GM12892 (cell line): ENCODE measurements at regions not wholly inside any gene's neighbourhood (a gene's known extent, or its start where the extent isn't known, plus 50 kb on each side); places are given as distances from the start of the nearest gene placed in this dataset.

Experiments used
- POLR2A ChIP-seq: IDR thresholded peaks from 2 replicates; pipeline ENCODE4 v1.6.1; 2011; ENCODE audit warnings: low read depth, low read length, control low read depth
- POLR2AphosphoS5 ChIP-seq: IDR thresholded peaks from 2 replicates; pipeline ENCODE4 v1.6.1; 2011; ENCODE audit warnings: low read depth, low read length, control low read depth

- TF ChIP-seq POLR2AphosphoS5 (no peak), POLR2A (no peak)
Measured at GRCh38 chr2:76378140-76378539, 667.4 kb upstream of the GCFC2 start.
